HEK293 (cell line): ENCODE measurements at regions not wholly inside any gene's neighbourhood (a gene's known extent, or its start where the extent isn't known, plus 50 kb on each side); places are given as distances from the start of the nearest gene placed in this dataset.

Experiments
- CTCF ChIA-PET: fragments of 350-600 bp; formaldehyde crosslinking; extraction: SDS; loops from one replicate; lab custom pipeline; 2021; ENCODE audit warnings: antibody characterized with exemption; lab: Yijun Ruan, JAX
- POLR2A ChIA-PET: fragments of 300-600 bp; formaldehyde crosslinking; extraction: SDS; loops from one replicate; lab custom pipeline; 2020; ENCODE audit warnings: antibody characterized with exemption, inconsistent platforms; lab: Yijun Ruan, JAX
- H3K27ac ChIP-seq: fragments of 200-500 bp; sonication (Bioruptor generic); 2 replicates; pipeline ENCODE4 v1.5.1; 2014; ENCODE audit warnings: low read depth, low read length, control low read depth, inconsistent platforms; ENCODE audit errors: extremely low read depth
- H3K36me3 ChIP-seq, 2 experiments: fragments of 200-500 bp in 1 of 2; sonication (Bioruptor generic) in 1 of 2; 1 replicate in 1 of 2; 2 replicates in 1 of 2; pipeline ENCODE4 v1.5.1; 2014 to 2017; ENCODE audit warnings: inconsistent platforms in 2 of 2, low read length in 2 of 2; ENCODE audit not compliant: control insufficient read depth in 2 of 2, insufficient read depth in 1 of 2
- H3K4me1 ChIP-seq: fragments of 200-500 bp; sonication (Bioruptor generic); 2 replicates; pipeline ENCODE4 v1.5.1; 2014; ENCODE audit warnings: mild to moderate bottlenecking, low read length, inconsistent platforms; ENCODE audit not compliant: control insufficient read depth, insufficient read depth
- H3K4me3 ChIP-seq: 2 replicates; pipeline ENCODE4 v1.5.1; 2011; ENCODE audit warnings: low read depth, mild to moderate bottlenecking, control low read depth, low read length, moderate library complexity
- H3K9me3 ChIP-seq: fragments of 200-500 bp; sonication (Bioruptor generic); 2 replicates; pipeline ENCODE4 v1.5.1; 2014; ENCODE audit warnings: low read depth, low read length, inconsistent platforms; ENCODE audit not compliant: control insufficient read depth, insufficient read depth
- GLI4 ChIP-seq: fragments of 450-650 bp; formaldehyde crosslinking; IDR thresholded peaks from 2 replicates; pipeline ENCODE4 v1.5.1; 2016; ENCODE audit warnings: missing biosample characterization, missing genetic modification characterization
- HOXA7 ChIP-seq: sonication (generic); formaldehyde crosslinking; IDR thresholded peaks from 2 replicates; pipeline ENCODE4 v1.8.1; 2022; ENCODE audit warnings: missing genetic modification reagents, borderline replicate concordance
- KLF10 ChIP-seq: fragments of 450-650 bp; IDR thresholded peaks from 2 replicates; pipeline ENCODE4 v1.5.1; 2018; ENCODE audit warnings: missing biosample characterization, mild to moderate bottlenecking, missing genetic modification characterization
- RBAK ChIP-seq: fragments of 450-650 bp; formaldehyde crosslinking; IDR thresholded peaks from 2 replicates; pipeline ENCODE4 v1.5.1; 2016; ENCODE audit warnings: missing biosample characterization, missing genetic modification characterization
- SALL2 ChIP-seq: fragments of 450-650 bp; formaldehyde crosslinking; IDR thresholded peaks from 2 replicates; pipeline ENCODE4 v1.5.0; 2017; ENCODE audit warnings: missing biosample characterization, mild to moderate bottlenecking, missing genetic modification characterization, borderline replicate concordance
- SETDB1 ChIP-seq: IDR thresholded peaks from one replicate; pipeline ENCODE4 v1.6.1; 2017; ENCODE audit warnings: mild to moderate bottlenecking, low read length, moderate library complexity, mixed read lengths; ENCODE audit not compliant: insufficient read length
- ZBTB11 ChIP-seq: fragments of 450-650 bp; formaldehyde crosslinking; conservative IDR thresholded peaks from 2 replicates; pipeline ENCODE4 v1.5.1; 2016; ENCODE audit warnings: low read depth, missing biosample characterization, missing genetic modification characterization
- ZFP3 ChIP-seq: fragments of 450-650 bp; formaldehyde crosslinking; IDR thresholded peaks from 2 replicates; pipeline ENCODE4 v1.5.1; 2016; ENCODE audit warnings: low read depth, missing biosample characterization, missing genetic modification characterization
- ZFP37 ChIP-seq: fragments of 450-650 bp; formaldehyde crosslinking; IDR thresholded peaks from 2 replicates; pipeline ENCODE4 v1.5.1; 2016; ENCODE audit warnings: missing biosample characterization, missing genetic modification characterization
- ZNF140 ChIP-seq: fragments of 450-650 bp; formaldehyde crosslinking; IDR thresholded peaks from 2 replicates; pipeline ENCODE4 v1.5.1; 2016; ENCODE audit warnings: missing biosample characterization, missing genetic modification characterization
- ZNF146 ChIP-seq: fragments of 450-650 bp; formaldehyde crosslinking; IDR thresholded peaks from 2 replicates; pipeline ENCODE4 v1.5.1; 2016; ENCODE audit warnings: missing biosample characterization, missing genetic modification characterization
- ZNF16 ChIP-seq: fragments of 450-650 bp; formaldehyde crosslinking; IDR thresholded peaks from 2 replicates; pipeline ENCODE4 v1.5.1; 2016; ENCODE audit warnings: low read depth, missing biosample characterization, missing genetic modification characterization
- ZNF19 ChIP-seq: fragments of 450-650 bp; formaldehyde crosslinking; IDR thresholded peaks from 2 replicates; pipeline ENCODE4; 2016; ENCODE audit warnings: missing biosample characterization, missing genetic modification characterization, low read depth
- ZNF521 ChIP-seq: fragments of 450-650 bp; formaldehyde crosslinking; IDR thresholded peaks from 2 replicates; pipeline ENCODE4 v1.5.1; 2017; ENCODE audit warnings: missing biosample characterization, mild to moderate bottlenecking, missing genetic modification characterization
- ZNF555 ChIP-seq: fragments of 450-650 bp; formaldehyde crosslinking; conservative IDR thresholded peaks from 2 replicates; pipeline ENCODE4 v1.5.1; 2017; ENCODE audit warnings: missing biosample characterization, mild to moderate bottlenecking, missing genetic modification characterization, inconsistent platforms
- ZNF558 ChIP-seq: fragments of 450-650 bp; formaldehyde crosslinking; IDR thresholded peaks from 2 replicates; pipeline ENCODE4 v1.5.1; 2016; ENCODE audit warnings: missing biosample characterization, missing genetic modification characterization
- ZNF596 ChIP-seq: fragments of 450-650 bp; IDR thresholded peaks from 2 replicates; pipeline ENCODE4 v1.5.0; 2018; ENCODE audit warnings: missing biosample characterization, mild to moderate bottlenecking, missing genetic modification characterization, moderate library complexity
- ZNF664 ChIP-seq: fragments of 450-650 bp; formaldehyde crosslinking; IDR thresholded peaks from 2 replicates; pipeline ENCODE4 v1.5.1; 2016; ENCODE audit warnings: missing biosample characterization, missing genetic modification characterization
- ZNF701 ChIP-seq: fragments of 450-650 bp; formaldehyde crosslinking; IDR thresholded peaks from 2 replicates; pipeline ENCODE4 v1.5.1; 2016; ENCODE audit warnings: missing biosample characterization, missing genetic modification characterization
- ZNF76 ChIP-seq: fragments of 450-650 bp; formaldehyde crosslinking; IDR thresholded peaks from 2 replicates; pipeline ENCODE4; 2016; ENCODE audit warnings: low read depth, missing biosample characterization, missing genetic modification characterization, borderline replicate concordance
- ZNF791 ChIP-seq: fragments of 450-650 bp; formaldehyde crosslinking; IDR thresholded peaks from 2 replicates; pipeline ENCODE4 v1.5.1; 2016; ENCODE audit warnings: missing biosample characterization, missing genetic modification characterization
- ZSCAN30 ChIP-seq: fragments of 450-650 bp; IDR thresholded peaks from 2 replicates; pipeline ENCODE4 v1.5.1; 2018; ENCODE audit warnings: missing biosample characterization, mild to moderate bottlenecking, missing genetic modification characterization, moderate library complexity
- TF ChIP-seq, protein P1 (sequence below): fragments of 450-650 bp; formaldehyde crosslinking; IDR thresholded peaks from 2 replicates; pipeline ENCODE4 v1.5.1; 2017; ENCODE audit warnings: missing biosample characterization, missing genetic modification characterization
- TF ChIP-seq, protein P2 (sequence below): IDR thresholded peaks from 2 replicates; pipeline ENCODE4 v1.6.1; 2011; ENCODE audit warnings: mild to moderate bottlenecking, low read depth, low read length, borderline replicate concordance

DNA sequence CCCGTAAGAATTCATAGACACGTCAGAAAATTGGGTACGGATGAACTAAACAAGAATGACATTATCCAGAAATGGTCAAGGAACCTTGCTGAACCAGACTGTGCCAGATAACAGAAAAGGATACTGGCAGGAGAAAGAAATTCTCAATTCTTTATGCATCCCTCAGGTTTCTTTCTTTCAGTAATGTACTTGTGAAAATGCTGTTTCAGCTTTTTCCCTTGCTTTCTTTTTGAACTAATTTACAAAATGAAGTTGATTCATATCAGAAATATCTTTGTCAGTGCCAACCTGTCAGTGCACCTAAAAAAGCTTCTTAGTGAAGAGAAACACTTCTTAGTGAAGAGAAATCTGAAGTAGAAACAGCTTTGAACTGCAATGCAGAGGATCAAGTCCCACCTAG is 643.6 kb upstream of the RORB start (continued):
- TF ChIP-seq, protein P1, sequence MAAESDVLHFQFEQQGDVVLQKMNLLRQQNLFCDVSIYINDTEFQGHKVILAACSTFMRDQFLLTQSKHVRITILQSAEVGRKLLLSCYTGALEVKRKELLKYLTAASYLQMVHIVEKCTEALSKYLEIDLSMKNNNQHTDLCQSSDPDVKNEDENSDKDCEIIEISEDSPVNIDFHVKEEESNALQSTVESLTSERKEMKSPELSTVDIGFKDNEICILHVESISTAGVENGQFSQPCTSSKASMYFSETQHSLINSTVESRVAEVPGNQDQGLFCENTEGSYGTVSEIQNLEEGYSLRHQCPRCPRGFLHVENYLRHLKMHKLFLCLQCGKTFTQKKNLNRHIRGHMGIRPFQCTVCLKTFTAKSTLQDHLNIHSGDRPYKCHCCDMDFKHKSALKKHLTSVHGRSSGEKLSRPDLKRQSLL (tag by site-specific recombination) = no peak
- no peak for TF ChIP-seq ZBTB11 (tag by site-specific recombination)
- TF ChIP-seq ZNF664 (tag by site-specific recombination) = no peak

DNA sequence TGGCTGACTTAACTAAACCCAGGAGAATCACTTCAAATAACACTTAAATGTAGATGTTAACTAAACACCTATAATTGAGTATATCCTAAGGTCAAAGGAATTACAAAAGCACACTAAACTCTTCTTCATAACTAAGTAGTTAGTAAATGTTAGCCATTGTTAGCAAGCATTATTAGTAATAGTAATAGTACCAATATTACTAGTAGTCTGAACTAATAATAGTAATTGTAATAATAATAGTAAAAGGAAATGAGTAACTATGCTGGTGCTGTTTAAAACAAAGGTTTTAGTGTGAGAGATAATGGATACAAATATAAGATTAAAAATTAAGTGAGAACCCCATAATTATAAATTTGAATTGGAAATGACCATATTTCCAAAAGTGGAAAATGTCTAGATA is 641.9 kb upstream of the RORB start:
- ChIA-PET CTCF (no interaction called here), POLR2A (no interaction called here)
- Histone ChIP-seq H3K9me3 (no peaks in the 10 kb centered on the region), H3K4me1 (no peaks in the 10 kb centered on the region), H3K27ac (no peak overlapping the region), H3K4me3 (no peak overlapping the region)
- TF ChIP-seq ZSCAN30 (tag by site-specific recombination) = no peak
- TF ChIP-seq ZNF76 = no peak
- TF ChIP-seq ZNF555 (tag by site-specific recombination) = no peak
- no peak for TF ChIP-seq ZNF521
- TF ChIP-seq ZFP3 (tag by site-specific recombination) = no peak
- no peak for TF ChIP-seq SALL2 (tag by site-specific recombination)
- TF ChIP-seq KLF10 (tag by site-specific recombination) = no peak
- TF ChIP-seq SETDB1 = no peak
- TF ChIP-seq ZNF701 (tag by site-specific recombination) = no peak
- TF ChIP-seq GLI4 (tag by site-specific recombination) = no peak
- TF ChIP-seq ZNF16 (tag by site-specific recombination) = no peak
- no peak for TF ChIP-seq ZNF140 (tag by site-specific recombination)
- TF ChIP-seq, all 188 proteins: peak for 0
- no peaks in the 10 kb centered on the region for H3K36me3 ChIP-seq

DNA sequence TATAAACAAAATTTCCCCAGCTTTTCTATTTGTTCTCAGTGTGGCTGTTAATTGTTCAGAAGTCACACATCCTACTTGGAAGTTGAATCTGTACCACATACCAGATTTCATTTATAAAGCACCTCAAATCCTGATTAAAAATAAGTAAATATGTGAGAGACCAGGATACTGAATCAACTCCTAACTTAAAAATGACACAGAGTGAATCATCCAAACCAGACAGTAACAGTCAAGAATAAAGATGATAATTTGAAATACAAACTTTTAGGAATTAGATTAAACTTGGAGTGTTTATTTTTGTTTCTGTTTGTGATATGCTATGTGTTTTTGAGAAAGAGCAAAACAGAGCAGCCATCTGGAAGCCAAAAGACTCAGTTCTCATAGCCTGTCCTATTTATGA is 633.2 kb upstream of the RORB start:
- no peaks in the 10 kb centered on the region for H3K9me3 ChIP-seq
- TF ChIP-seq HOXA7 (CRISPR knock-in tag) (no peak), RBAK (no peak), ZNF19 (tag by site-specific recombination) (no peak), ZNF146 (tag by site-specific recombination) (no peak), ZFP37 (tag by site-specific recombination) (no peak), ZNF558 (tag by site-specific recombination) (no peak), ZNF791 (tag by site-specific recombination) (no peak), ZNF596 (tag by site-specific recombination) (no peak)
- TF ChIP-seq, protein P2, sequence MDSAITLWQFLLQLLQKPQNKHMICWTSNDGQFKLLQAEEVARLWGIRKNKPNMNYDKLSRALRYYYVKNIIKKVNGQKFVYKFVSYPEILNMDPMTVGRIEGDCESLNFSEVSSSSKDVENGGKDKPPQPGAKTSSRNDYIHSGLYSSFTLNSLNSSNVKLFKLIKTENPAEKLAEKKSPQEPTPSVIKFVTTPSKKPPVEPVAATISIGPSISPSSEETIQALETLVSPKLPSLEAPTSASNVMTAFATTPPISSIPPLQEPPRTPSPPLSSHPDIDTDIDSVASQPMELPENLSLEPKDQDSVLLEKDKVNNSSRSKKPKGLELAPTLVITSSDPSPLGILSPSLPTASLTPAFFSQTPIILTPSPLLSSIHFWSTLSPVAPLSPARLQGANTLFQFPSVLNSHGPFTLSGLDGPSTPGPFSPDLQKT = no peak
- ChIA-PET POLR2A (no interaction called here), CTCF (no interaction called here)
- H3K4me3 ChIP-seq = no peak overlapping the region
- H3K4me1 ChIP-seq = no peaks in the 10 kb centered on the region
- H3K36me3 ChIP-seq = no peaks in the 10 kb centered on the region
- no peak overlapping the region for H3K27ac ChIP-seq
